ENCODE measurements at regions not wholly inside any gene's neighbourhood (a gene's known extent, or its start where the extent isn't known, plus 50 kb on each side); places are given as distances from the start of the nearest gene placed in this dataset.

- H3K27me3 ChIP-seq (replicated peaks; ENCODE audit: control insufficient read depth, insufficient read depth, low read length), result no peaks in the 10 kb centered on the region
- no peak for DNase-seq (ENCODE audit: extremely low read depth, insufficient read length)
- no peak overlapping the region for H3K4me3 ChIP-seq (replicated peaks; ENCODE audit: low read depth, low read length)
- no peaks in the 10 kb centered on the region for H3K36me3 ChIP-seq (ENCODE audit: control insufficient read depth, insufficient read depth, low read length)
- no peak for TF ChIP-seq CTCF (IDR thresholded peaks at IDR 0.05; ENCODE audit: insufficient read depth, low read length, poor library complexity, severe bottlenecking)
Measured at GRCh38 chr5:97495301-97495700, 312.3 kb upstream of the RIOK2 start.

DNA sequence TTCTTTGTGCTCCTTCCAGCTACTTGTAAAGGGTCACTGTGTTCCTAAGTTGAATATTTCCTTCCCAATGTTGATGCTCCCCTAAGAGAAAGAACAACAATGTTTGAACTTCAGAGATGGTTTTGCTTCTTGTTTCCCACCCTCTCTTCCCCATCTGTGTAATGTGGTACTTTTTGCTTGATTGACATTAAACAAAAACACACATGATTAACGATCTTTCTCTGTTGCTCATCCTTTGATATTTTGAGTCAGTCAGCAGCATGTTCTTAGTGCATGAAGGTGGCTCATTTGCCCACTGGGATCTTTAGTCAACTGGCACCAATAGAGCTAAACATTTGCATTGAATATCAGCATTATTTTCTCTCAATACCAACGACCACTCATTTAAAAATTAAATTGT is 313.0 kb upstream of the RIOK2 start:
- Histone ChIP-seq H3K27me3 (replicated peaks; ENCODE audit: control insufficient read depth, insufficient read depth, low read length) (no peaks in the 10 kb centered on the region), H3K36me3 (ENCODE audit: control insufficient read depth, insufficient read depth, low read length) (no peaks in the 10 kb centered on the region), H3K4me3 (replicated peaks; ENCODE audit: low read depth, low read length) (no peak overlapping the region)

DNA sequence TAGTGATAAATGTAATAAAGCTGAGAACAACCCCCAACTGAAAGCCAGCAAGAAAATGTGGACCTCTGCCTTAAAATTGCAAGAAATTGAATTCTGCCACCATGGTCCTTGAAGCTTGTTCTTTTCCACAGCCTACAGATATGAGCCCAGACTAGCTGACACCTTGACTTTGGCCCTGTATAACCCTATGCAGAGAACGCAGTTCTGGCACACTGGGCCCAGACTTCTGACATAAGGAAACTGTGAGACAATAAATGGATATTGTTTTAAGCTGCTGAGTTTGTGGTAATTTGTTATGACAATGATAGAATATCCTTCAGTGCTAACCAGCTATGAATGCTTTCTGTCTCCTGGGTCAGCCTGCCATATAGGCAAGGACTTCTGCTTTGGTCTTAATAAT is 315.6 kb upstream of the RIOK2 start:
- no peaks in the 10 kb centered on the region for H3K27me3 ChIP-seq (replicated peaks; ENCODE audit: control insufficient read depth, insufficient read depth, low read length)
- TF ChIP-seq CTCF (IDR thresholded peaks at IDR 0.05; ENCODE audit: insufficient read depth, low read length, poor library complexity, severe bottlenecking), result no peak
- no peak for DNase-seq (ENCODE audit: extremely low read depth, insufficient read length)

More for the DNA sequence above, 313.0 kb upstream of the RIOK2 start:
- no peak for DNase-seq (ENCODE audit: extremely low read depth, insufficient read length)
- TF ChIP-seq CTCF (IDR thresholded peaks at IDR 0.05; ENCODE audit: insufficient read depth, low read length, poor library complexity, severe bottlenecking), result no peak

DNA sequence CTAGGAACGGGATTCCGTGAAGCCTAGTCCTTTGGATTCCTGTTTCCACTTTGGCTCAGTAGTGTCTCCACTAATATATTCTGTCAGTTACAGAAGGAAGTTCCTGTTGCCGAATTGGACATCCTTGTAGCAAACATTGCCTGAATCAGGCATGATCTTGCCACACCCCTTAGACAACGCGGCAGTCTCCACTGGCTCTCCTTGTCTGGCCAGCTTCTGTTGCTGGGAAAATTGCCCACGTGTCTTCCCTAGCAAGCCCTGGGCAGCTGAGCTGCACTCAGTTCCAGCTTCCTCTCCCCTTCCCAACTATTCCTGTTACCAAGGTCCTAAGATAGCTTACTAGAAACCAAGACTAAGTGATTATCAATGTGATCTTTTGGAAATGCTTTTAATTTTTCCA is 316.6 kb upstream of the RIOK2 start:
- no peak for TF ChIP-seq CTCF (IDR thresholded peaks at IDR 0.05; ENCODE audit: insufficient read depth, low read length, poor library complexity, severe bottlenecking)
- no peaks in the 10 kb centered on the region for H3K36me3 ChIP-seq (ENCODE audit: control insufficient read depth, insufficient read depth, low read length)
- H3K27me3 ChIP-seq (replicated peaks; ENCODE audit: control insufficient read depth, insufficient read depth, low read length), result no peaks in the 10 kb centered on the region
- no peak overlapping the region for H3K4me3 ChIP-seq (replicated peaks; ENCODE audit: low read depth, low read length)
- DNase-seq (ENCODE audit: extremely low read depth, insufficient read length), result no peak

More for the DNA sequence above, 315.6 kb upstream of the RIOK2 start:
- Histone ChIP-seq H3K36me3 (ENCODE audit: control insufficient read depth, insufficient read depth, low read length) (no peaks in the 10 kb centered on the region), H3K4me3 (replicated peaks; ENCODE audit: low read depth, low read length) (no peak overlapping the region)

DNA sequence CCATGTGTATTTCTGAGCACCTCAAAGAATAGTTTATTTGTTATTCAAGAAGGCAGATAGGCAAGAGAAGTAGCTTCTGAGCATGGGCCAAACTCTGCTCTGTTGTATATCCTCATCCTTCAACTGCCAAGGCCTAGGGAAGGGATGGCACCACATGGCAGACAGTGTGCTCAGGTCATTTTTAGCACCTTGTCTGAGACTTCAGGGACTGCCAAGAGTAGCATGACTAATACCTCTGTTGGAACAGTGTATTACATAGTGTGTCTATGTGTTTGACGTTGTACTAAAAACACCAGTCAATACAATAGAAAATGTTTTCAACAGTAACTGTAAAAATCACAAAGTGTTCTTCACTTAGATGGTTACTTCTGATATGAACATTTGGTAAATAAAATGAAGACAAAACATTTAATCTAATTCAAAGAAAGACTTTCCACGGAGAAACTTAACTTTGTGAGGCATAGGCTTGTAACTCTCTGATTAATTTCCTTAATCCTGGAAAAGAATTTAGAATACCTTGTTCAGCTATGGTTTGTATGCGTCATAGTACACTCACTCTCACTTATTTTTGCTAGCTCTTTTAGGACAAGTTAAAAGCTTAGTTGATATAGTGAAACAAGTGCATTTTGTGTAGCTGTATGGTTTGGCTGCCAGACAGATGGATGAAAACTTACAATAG is 318.4 kb upstream of the RIOK2 start:
- no peak for DNase-seq (ENCODE audit: extremely low read depth, insufficient read length)
- no peaks in the 10 kb centered on the region for H3K36me3 ChIP-seq (ENCODE audit: control insufficient read depth, insufficient read depth, low read length)
- TF ChIP-seq CTCF (IDR thresholded peaks at IDR 0.05; ENCODE audit: insufficient read depth, low read length, poor library complexity, severe bottlenecking), result no peak
- no peaks in the 10 kb centered on the region for H3K27me3 ChIP-seq (replicated peaks; ENCODE audit: control insufficient read depth, insufficient read depth, low read length)
- no peak overlapping the region for H3K4me3 ChIP-seq (replicated peaks; ENCODE audit: low read depth, low read length)

DNA sequence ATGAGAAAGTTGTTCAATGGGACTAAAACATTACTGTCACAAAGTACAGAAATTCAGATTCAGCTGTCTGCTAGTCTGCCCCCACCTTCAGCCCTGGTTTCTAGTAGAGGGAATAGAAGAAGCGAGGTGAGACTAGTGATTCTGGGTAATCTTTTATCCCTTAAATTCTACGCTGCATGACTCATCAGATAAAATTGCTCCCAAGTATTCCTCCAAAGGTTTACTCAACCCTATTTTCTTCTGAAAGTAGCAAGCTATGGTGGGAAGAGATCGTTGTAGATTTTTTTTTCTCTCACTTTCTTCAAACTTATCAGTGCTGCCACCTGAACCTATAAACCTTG is 318.9 kb upstream of the RIOK2 start:
- DNase-seq (ENCODE audit: extremely low read depth, insufficient read length), result no peak
- Histone ChIP-seq H3K36me3 (ENCODE audit: control insufficient read depth, insufficient read depth, low read length) (no peaks in the 10 kb centered on the region), H3K4me3 (replicated peaks; ENCODE audit: low read depth, low read length) (no peak overlapping the region), H3K27me3 (replicated peaks; ENCODE audit: control insufficient read depth, insufficient read depth, low read length) (no peaks in the 10 kb centered on the region)
- TF ChIP-seq CTCF (IDR thresholded peaks at IDR 0.05; ENCODE audit: insufficient read depth, low read length, poor library complexity, severe bottlenecking), result no peak
